ENCODE measurements at regions not wholly inside any gene's neighbourhood (a gene's known extent, or its start where the extent isn't known, plus 50 kb on each side); places are given as distances from the start of the nearest gene placed in this dataset.
A peak's percentile ranks its signal among the peaks of the same experiment; 100 is the strongest.

DNA sequence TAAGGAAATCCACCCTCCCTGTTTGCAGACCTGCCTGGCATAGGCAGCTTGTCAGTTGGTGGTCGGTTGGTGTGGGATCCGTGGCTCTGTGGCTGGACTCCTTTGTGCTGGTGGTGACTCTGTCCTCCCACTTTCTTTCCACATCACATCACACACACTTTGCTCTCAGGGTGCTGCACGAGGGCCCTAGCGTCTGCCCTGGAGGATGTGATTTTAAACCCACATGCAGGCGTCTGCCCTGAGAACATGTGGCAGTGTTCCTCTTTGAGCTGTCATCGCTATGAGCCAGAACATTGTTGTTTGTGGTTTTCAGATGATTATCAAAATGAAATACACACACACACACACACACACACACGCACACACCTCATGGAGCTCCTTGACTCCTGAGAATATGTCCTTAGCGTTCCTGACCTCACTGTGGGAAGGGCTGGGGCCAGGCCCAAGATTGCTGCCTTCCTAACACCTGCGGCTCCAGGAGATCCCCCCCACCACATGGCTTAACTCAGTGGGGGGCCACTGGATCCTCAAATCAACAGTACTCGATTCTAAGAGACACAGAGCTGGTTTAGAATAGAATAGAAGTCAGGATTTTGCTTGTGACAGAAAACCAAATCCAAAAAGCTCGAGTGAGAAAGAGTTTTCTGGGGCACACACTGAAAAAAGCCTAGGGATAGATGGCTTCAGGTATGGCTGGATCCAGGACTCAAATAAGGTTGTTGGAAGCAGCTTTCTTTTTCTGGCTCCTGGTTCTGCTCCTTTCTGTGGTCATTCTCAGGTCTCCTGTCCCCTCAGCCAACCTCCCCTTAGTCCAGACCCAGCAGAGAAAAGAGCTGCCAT is 54.8 kb downstream of the RTP5 start:
- intact Hi-C loops (cut with DNase I, micrococcal nuclease): no loop called here
- Mint-ChIP-seq H3K27me3 (no peaks in the 10 kb centered on the region), H3K27ac (peak overlapping the region; percentile 44), H3K4me1 (ENCODE audit: low read depth) (peaks cover 34% of the 10 kb centered on the region), H3K36me3 (ENCODE audit: low read depth) (no peaks in the 10 kb centered on the region), H3K9me3 (no peaks in the 10 kb centered on the region), H3K4me3 (no peak overlapping the region)
- peak; percentile 21 for ATAC-seq (ENCODE audit: poor library complexity)
- DNase-seq: no peak
- CTCF ChIA-PET: no interaction called here
- no peak overlapping the region for H3K4me3 ChIP-seq (ENCODE audit: low read length)
- POLR2A ChIA-PET: interaction anchor here (1.7 kb wide), 1 partner anchor 9 kb away, joined by 5 read pairs; no protein-coding TSS in a partner anchor
- no peak overlapping the region for H3K27ac ChIP-seq (ENCODE audit: low read depth in 1 of 2, low read length in 2 of 2)
- H3K9me3 ChIP-seq (ENCODE audit: control insufficient read depth in 1 of 2, insufficient read depth in 1 of 2, low read length in 2 of 2): no peaks in the 10 kb centered on the region
- peaks cover 6% of the 10 kb centered on the region for H3K4me1 ChIP-seq (ENCODE audit: insufficient read depth, low read length)
- H3K27me3 ChIP-seq (ENCODE audit: control insufficient read depth in 1 of 2, insufficient read depth in 2 of 2, low read length in 2 of 2): no peaks in the 10 kb centered on the region
- no peaks in the 10 kb centered on the region for H3K36me3 ChIP-seq (ENCODE audit: insufficient read depth, low read length)
- TF ChIP-seq, protein P1, sequence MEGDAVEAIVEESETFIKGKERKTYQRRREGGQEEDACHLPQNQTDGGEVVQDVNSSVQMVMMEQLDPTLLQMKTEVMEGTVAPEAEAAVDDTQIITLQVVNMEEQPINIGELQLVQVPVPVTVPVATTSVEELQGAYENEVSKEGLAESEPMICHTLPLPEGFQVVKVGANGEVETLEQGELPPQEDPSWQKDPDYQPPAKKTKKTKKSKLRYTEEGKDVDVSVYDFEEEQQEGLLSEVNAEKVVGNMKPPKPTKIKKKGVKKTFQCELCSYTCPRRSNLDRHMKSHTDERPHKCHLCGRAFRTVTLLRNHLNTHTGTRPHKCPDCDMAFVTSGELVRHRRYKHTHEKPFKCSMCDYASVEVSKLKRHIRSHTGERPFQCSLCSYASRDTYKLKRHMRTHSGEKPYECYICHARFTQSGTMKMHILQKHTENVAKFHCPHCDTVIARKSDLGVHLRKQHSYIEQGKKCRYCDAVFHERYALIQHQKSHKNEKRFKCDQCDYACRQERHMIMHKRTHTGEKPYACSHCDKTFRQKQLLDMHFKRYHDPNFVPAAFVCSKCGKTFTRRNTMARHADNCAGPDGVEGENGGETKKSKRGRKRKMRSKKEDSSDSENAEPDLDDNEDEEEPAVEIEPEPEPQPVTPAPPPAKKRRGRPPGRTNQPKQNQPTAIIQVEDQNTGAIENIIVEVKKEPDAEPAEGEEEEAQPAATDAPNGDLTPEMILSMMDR (IDR thresholded peaks at IDR 0.05): no peak

DNA sequence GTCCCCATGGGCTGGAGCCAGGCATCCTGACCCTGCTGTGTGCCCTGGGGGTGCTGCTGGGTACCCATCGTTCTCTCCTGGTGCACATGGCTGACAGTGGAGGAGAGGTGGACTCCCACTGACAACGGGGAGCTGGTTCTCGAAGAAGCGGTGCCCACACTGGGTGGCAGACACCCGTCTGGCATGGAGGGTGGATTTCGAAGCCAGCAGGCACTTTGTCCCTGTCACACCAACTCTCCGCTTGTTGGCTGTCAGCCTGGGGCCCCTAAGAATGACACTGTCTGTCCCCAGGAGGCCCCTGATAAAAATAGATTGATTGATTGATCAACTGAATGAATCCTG is 55.4 kb downstream of the RTP5 start:
- H3K4me3 Mint-ChIP-seq: no peak overlapping the region
- no peak overlapping the region for H3K4me3 ChIP-seq (ENCODE audit: low read length)
- POLR2A ChIA-PET: interaction anchor here (1.7 kb wide), 1 partner anchor 8 kb away, joined by 5 read pairs; no protein-coding TSS in a partner anchor

DNA sequence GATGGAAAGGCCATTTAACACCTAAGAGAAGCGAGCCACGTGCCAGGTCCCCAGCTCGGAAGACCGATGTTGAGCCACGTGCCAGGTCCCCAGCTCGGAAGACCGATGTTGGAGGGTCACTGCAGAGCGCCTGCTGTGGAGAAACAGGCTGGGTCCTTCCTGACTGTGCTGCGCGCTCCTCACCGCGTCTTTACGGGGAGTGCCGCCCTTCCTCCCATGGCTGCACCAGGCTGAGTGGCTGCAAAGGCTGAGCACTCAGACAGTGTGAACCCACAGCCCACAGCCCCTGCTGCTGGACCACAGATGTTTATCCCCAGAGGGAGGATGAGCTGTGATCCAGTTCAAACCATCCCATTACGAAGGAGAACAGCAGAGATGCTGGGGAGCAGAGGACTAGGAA is 55.7 kb downstream of the RTP5 start:
- H3K9me3 ChIP-seq (ENCODE audit: control insufficient read depth in 1 of 2, insufficient read depth in 1 of 2, low read length in 2 of 2): no peaks in the 10 kb centered on the region
- POLR2A ChIA-PET: interaction anchor here (1.7 kb wide), 1 partner anchor 8 kb away, joined by 5 read pairs; no protein-coding TSS in a partner anchor
- CTCF ChIA-PET: no interaction called here
- H3K9me3 Mint-ChIP-seq: no peaks in the 10 kb centered on the region
- peak; percentile 17 for ATAC-seq (ENCODE audit: poor library complexity)
- no peaks in the 10 kb centered on the region for H3K36me3 Mint-ChIP-seq (ENCODE audit: low read depth)
- H3K27me3 ChIP-seq (ENCODE audit: control insufficient read depth in 1 of 2, insufficient read depth in 2 of 2, low read length in 2 of 2): no peaks in the 10 kb centered on the region
- H3K27me3 Mint-ChIP-seq: no peaks in the 10 kb centered on the region
- no peak overlapping the region for H3K27ac ChIP-seq (ENCODE audit: low read depth in 1 of 2, low read length in 2 of 2)
- H3K27ac Mint-ChIP-seq: no peak overlapping the region
- H3K4me3 ChIP-seq (ENCODE audit: low read length): no peak overlapping the region
- H3K4me1 Mint-ChIP-seq (ENCODE audit: low read depth): peaks cover 34% of the 10 kb centered on the region
- intact Hi-C loops (cut with DNase I, micrococcal nuclease): no loop called here
- TF ChIP-seq, protein P1 (IDR thresholded peaks at IDR 0.05): no peak
- H3K36me3 ChIP-seq (ENCODE audit: insufficient read depth, low read length): no peaks in the 10 kb centered on the region
- no peak for DNase-seq
- H3K4me3 Mint-ChIP-seq: no peak overlapping the region
- peaks cover 6% of the 10 kb centered on the region for H3K4me1 ChIP-seq (ENCODE audit: insufficient read depth, low read length)

More for the DNA sequence above, 55.4 kb downstream of the RTP5 start:
- Mint-ChIP-seq H3K36me3 (ENCODE audit: low read depth) (no peaks in the 10 kb centered on the region), H3K27me3 (no peaks in the 10 kb centered on the region), H3K4me1 (ENCODE audit: low read depth) (peaks cover 34% of the 10 kb centered on the region), H3K27ac (no peak overlapping the region), H3K9me3 (no peaks in the 10 kb centered on the region)
- H3K9me3 ChIP-seq (ENCODE audit: control insufficient read depth in 1 of 2, insufficient read depth in 1 of 2, low read length in 2 of 2): no peaks in the 10 kb centered on the region
- TF ChIP-seq, protein P1 (IDR thresholded peaks at IDR 0.05): no peak
- H3K36me3 ChIP-seq (ENCODE audit: insufficient read depth, low read length): no peaks in the 10 kb centered on the region
- CTCF ChIA-PET: no interaction called here
- H3K4me1 ChIP-seq (ENCODE audit: insufficient read depth, low read length): peaks cover 6% of the 10 kb centered on the region
- DNase-seq (no peak), ATAC-seq (ENCODE audit: poor library complexity) (no peak)
- no peaks in the 10 kb centered on the region for H3K27me3 ChIP-seq (ENCODE audit: control insufficient read depth in 1 of 2, insufficient read depth in 2 of 2, low read length in 2 of 2)
- intact Hi-C loops (cut with DNase I, micrococcal nuclease): no loop called here
- no peak overlapping the region for H3K27ac ChIP-seq (ENCODE audit: low read depth in 1 of 2, low read length in 2 of 2)

Measured in CD4-positive, alpha-beta T cell (primary cell).